ENCODE measurements at regions not wholly inside any gene's neighbourhood (a gene's known extent, or its start where the extent isn't known, plus 50 kb on each side); places are given as distances from the start of the nearest gene placed in this dataset.

- TF ChIP-seq CTCF (IDR thresholded peaks at IDR 0.05) (no peak), ZFX (IDR thresholded peaks at IDR 0.05; ENCODE audit: borderline replicate concordance) (no peak)
Measured at GRCh38 chr10:78571891-78572290, 496.9 kb upstream of the ZMIZ1 start.

All from 22Rv1 (cell line).